ENCODE measurements at regions not wholly inside any gene's neighbourhood (a gene's known extent, or its start where the extent isn't known, plus 50 kb on each side); places are given as distances from the start of the nearest gene placed in this dataset.
"Not testable (repeated sequence)": the region's sequence is repeated elsewhere in the genome, so short reads cannot be mapped to it uniquely, and the experiment has no call there.

GRCh38 chr11:104725796-104726408 is 172.4 kb downstream of the CASP12 start:
- intact Hi-C loops (cut with DNase I): no loop called here
- no peak for DNase-seq

- no peak for DNase-seq
- intact Hi-C loops (cut with DNase I): no loop called here
Observed at GRCh38 chr11:104713401-104713800, 184.9 kb downstream of the CASP12 start.

GRCh38 chr11:104705490-104706190 is 192.6 kb downstream of the CASP12 start:
- intact Hi-C loops (cut with DNase I): no loop called here
- DNase-seq: peak in 17 of 42 donors; percentile 0 to 42 (median 14)

- intact Hi-C loops (cut with DNase I): no loop called here
- no peak for DNase-seq
Observed at GRCh38 chr11:104704888-104705287, 193.4 kb downstream of the CASP12 start.

DNA sequence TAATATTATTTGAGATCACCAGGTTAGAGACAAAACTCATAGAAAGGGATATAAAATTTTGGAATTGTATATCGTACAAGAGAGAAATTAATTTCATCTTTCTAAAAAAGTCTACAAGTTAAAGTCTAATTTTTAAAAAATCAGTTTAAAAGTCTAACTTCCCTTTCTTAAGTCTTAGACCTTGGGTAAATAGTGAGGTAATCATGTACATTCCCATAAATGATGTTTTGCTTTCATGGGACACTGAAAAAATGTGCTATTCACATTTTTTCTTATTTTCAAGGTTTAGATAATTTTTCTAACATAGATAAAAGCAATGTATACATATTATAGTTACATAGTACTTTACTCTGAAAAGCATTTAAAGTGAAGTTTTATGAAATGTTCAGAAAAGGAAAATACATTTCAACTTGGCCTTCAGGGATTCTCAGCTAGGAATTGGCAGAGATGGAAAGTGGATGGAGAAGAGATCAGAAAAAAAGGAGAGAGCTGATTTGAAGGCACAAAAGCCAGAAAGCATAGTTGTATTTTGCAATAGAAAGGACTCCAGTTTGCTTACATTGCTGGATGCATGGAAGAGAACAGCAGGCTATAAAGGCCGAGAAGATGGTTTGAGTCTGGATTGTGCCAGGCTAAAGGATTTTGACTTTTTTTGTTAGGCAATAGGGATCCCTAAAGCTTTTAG is 194.0 kb downstream of the CASP12 start:
- DNase-seq: no peak
- intact Hi-C loops (cut with DNase I): no loop called here

GRCh38 chr11:104700609-104701008 is 197.7 kb downstream of the CASP12 start:
- DNase-seq: no peak
- intact Hi-C loops (cut with DNase I): no loop called here

- intact Hi-C loops (cut with DNase I): no loop called here
- no peak for DNase-seq
Observed at GRCh38 chr11:104699981-104700380, 198.3 kb downstream of the CASP12 start.

- DNase-seq: no peak
- intact Hi-C loops (cut with DNase I): no loop called here
Observed at GRCh38 chr11:104695065-104695463, 203.2 kb downstream of the CASP12 start.

- intact Hi-C loops (cut with DNase I): no loop called here
- DNase-seq: no peak
Observed at GRCh38 chr11:104694259-104695064, 203.8 kb downstream of the CASP12 start.

- intact Hi-C loops (cut with DNase I): no loop called here
- DNase-seq: no peak
Observed at GRCh38 chr11:104692751-104693150, 205.5 kb downstream of the CASP12 start.

GRCh38 chr11:104691129-104691528 is 207.1 kb downstream of the CASP12 start:
- intact Hi-C loops (cut with DNase I): no loop called here

DNA sequence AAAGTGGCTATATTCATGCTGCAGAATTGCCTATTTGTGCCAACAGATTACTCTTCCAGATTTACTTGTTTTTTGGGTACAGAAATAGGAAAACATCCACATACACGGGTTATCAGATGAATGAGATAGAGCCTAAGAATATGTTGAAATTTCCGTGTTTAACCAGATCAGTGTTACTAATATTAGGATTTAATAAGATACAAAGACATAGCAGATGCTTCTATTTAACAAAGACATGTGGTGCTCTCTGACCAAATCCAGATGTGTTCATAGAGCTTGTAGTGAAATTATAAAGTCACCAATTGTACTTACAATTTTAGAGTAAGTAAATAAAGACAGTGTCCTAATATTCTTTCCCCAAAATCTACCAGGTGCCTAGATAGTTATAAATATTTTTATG is 208.0 kb downstream of the CASP12 start:
- intact Hi-C loops (cut with DNase I): no loop called here
- DNase-seq: no peak

More at GRCh38 chr11:104691129-104691528, 207.1 kb downstream of the CASP12 start:
- DNase-seq: no peak

DNA sequence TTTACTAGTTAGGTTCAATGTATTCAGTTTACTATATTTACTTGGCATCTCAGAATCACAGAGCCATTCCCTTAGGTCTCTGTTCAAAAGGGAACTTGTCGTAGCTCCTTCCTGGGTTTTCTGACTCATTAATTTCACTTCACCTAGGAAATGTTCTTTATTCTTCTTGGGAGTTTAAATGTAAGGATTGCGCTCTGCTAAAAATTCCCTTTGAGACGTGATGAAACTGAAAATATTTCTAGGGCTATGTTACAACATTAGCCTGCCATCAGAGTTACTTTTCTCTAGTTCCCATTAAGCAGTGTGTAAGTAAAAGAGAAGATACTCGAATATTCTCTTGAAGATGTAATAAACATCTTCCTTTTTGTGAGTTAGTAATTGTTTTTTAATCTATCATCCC is 209.5 kb downstream of the CASP12 start:
- intact Hi-C loops (cut with DNase I): no loop called here
- no peak for DNase-seq

DNA sequence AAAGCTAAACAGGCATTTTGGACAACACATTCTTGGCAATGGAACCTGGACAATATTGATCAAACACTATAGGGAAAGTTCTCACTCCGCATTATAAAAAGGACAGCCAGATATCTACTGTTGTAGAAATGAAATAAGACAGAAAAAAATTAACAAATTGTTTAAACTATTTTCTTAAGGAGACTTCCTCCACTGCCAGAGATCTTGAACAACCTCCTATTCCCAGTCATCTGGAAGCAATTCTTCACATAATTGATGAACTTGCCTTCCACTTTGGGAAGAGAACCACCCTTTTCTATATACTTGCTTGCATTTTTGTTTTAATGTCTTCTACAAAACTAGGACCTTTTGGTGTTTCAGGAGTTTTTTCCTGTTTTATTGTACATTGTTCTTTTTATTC is 216.1 kb downstream of the CASP12 start:
- DNase-seq: no peak
- intact Hi-C loops (cut with DNase I): no loop called here

- DNase-seq: no peak
- intact Hi-C loops (cut with DNase I): no loop called here
Observed at GRCh38 chr11:104679258-104679657, 219.0 kb downstream of the CASP12 start.

- intact Hi-C loops (cut with DNase I): no loop called here
- DNase-seq: no peak
Observed at GRCh38 chr11:104678408-104678807, 219.9 kb downstream of the CASP12 start.

- DNase-seq; intact Hi-C loops (cut with DNase I): not testable (repeated sequence)
Observed at GRCh38 chr11:104677069-104677468, 221.2 kb downstream of the CASP12 start.

GRCh38 chr11:104672897-104673296 is 225.4 kb downstream of the CASP12 start:
- intact Hi-C loops (cut with DNase I): no loop called here
- no peak for DNase-seq

GRCh38 chr11:104668797-104669463 is 229.3 kb downstream of the CASP12 start:
- no peak for DNase-seq
- intact Hi-C loops (cut with DNase I): no loop called here
